HG03378 (cell line): ENCODE measurements at regions not wholly inside any gene's neighbourhood (a gene's known extent, or its start where the extent isn't known, plus 50 kb on each side); places are given as distances from the start of the nearest gene placed in this dataset.

Experiments used
- ATAC-seq: cut with Tn5 transposase; IDR thresholded peaks from one replicate; pipeline ENCODE4 v1.9.1; 2021; ENCODE audit warnings: mild to moderate bottlenecking, moderate library complexity; ENCODE audit not compliant: unreplicated experiment

GRCh38 chr13:47092202-47092601 is 195.3 kb upstream of the HTR2A start:
- no peak for ATAC-seq

GRCh38 chr13:47087841-47088240 is 191.0 kb upstream of the HTR2A start:
- no peak for ATAC-seq

GRCh38 chr13:47087241-47087640 is 190.4 kb upstream of the HTR2A start:
- ATAC-seq: no peak

GRCh38 chr13:47085346-47085745 is 188.5 kb upstream of the HTR2A start:
- no peak for ATAC-seq

- ATAC-seq: no peak
These were observed 185.0 kb upstream of the HTR2A start for GRCh38 chr13:47081850-47082249.

GRCh38 chr13:47081246-47081645 is 184.4 kb upstream of the HTR2A start:
- ATAC-seq: no peak

- no peak for ATAC-seq
These were observed 183.8 kb upstream of the HTR2A start for GRCh38 chr13:47080621-47081020.

GRCh38 chr13:47076500-47076899 is 179.6 kb upstream of the HTR2A start:
- no peak for ATAC-seq

GRCh38 chr13:47069133-47069532 is 172.3 kb upstream of the HTR2A start:
- ATAC-seq: no peak

GRCh38 chr13:47067306-47067705 is 170.5 kb upstream of the HTR2A start:
- ATAC-seq: no peak

GRCh38 chr13:47066226-47066625 is 169.4 kb upstream of the HTR2A start:
- ATAC-seq: no peak

- no peak for ATAC-seq
These were observed 167.5 kb upstream of the HTR2A start for GRCh38 chr13:47064381-47064780.

GRCh38 chr13:47049276-47049989 is 152.6 kb upstream of the HTR2A start:
- no peak for ATAC-seq

- no peak for ATAC-seq
These were observed 149.9 kb upstream of the HTR2A start for GRCh38 chr13:47046706-47047105.

- ATAC-seq: no peak
These were observed 148.0 kb upstream of the HTR2A start for GRCh38 chr13:47044842-47045241.

- no peak for ATAC-seq
These were observed 142.3 kb upstream of the HTR2A start for GRCh38 chr13:47039106-47039505.

GRCh38 chr13:47038188-47038587 is 141.3 kb upstream of the HTR2A start:
- no peak for ATAC-seq

GRCh38 chr13:47036294-47037008 is 139.6 kb upstream of the HTR2A start:
- peak; percentile 99 for ATAC-seq

- ATAC-seq: no peak
These were observed 136.4 kb upstream of the HTR2A start for GRCh38 chr13:47033216-47033615.

GRCh38 chr13:47027780-47028437 is 131.1 kb upstream of the HTR2A start:
- no peak for ATAC-seq

GRCh38 chr13:47025791-47026447 is 129.1 kb upstream of the HTR2A start:
- ATAC-seq: no peak
